ENCODE measurements at regions not wholly inside any gene's neighbourhood (a gene's known extent, or its start where the extent isn't known, plus 50 kb on each side); places are given as distances from the start of the nearest gene placed in this dataset.

DNA sequence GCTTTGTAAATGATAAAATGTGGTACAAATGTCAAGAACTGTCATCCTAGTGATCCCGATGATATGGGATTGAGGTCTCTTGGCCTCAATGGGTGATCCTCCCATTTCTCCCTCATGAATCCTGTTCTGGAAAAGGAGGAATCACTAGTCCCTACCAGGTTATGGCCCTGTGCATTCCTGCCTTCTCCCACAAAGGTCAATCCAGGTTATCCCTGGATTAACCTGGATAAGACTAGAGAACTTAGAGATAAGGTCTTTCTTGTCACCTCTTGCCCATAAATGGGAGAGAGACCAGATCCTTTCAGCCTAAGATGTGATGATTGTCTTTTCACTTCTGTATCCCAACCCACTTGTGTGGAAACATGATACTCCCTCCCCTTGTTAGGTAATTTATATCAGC lies 396.7 kb downstream of the BUD13 start:
- H3K9ac ChIP-seq (ENCODE audit: low read length), result no peak overlapping the region
- no peak overlapping the region for H3K4me2 ChIP-seq (ENCODE audit: low read length)
- TF ChIP-seq, protein P1, sequence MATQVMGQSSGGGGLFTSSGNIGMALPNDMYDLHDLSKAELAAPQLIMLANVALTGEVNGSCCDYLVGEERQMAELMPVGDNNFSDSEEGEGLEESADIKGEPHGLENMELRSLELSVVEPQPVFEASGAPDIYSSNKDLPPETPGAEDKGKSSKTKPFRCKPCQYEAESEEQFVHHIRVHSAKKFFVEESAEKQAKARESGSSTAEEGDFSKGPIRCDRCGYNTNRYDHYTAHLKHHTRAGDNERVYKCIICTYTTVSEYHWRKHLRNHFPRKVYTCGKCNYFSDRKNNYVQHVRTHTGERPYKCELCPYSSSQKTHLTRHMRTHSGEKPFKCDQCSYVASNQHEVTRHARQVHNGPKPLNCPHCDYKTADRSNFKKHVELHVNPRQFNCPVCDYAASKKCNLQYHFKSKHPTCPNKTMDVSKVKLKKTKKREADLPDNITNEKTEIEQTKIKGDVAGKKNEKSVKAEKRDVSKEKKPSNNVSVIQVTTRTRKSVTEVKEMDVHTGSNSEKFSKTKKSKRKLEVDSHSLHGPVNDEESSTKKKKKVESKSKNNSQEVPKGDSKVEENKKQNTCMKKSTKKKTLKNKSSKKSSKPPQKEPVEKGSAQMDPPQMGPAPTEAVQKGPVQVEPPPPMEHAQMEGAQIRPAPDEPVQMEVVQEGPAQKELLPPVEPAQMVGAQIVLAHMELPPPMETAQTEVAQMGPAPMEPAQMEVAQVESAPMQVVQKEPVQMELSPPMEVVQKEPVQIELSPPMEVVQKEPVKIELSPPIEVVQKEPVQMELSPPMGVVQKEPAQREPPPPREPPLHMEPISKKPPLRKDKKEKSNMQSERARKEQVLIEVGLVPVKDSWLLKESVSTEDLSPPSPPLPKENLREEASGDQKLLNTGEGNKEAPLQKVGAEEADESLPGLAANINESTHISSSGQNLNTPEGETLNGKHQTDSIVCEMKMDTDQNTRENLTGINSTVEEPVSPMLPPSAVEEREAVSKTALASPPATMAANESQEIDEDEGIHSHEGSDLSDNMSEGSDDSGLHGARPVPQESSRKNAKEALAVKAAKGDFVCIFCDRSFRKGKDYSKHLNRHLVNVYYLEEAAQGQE (IDR thresholded peaks at IDR 0.05; ENCODE audit: borderline replicate concordance), result no peak
- TF ChIP-seq RAD21 (conservative IDR thresholded peaks at IDR 0.05), result no peak
- TF ChIP-seq TAF1 (IDR thresholded peaks at IDR 0.05; ENCODE audit: low read depth), result no peak
- TF ChIP-seq EP300 (conservative IDR thresholded peaks at IDR 0.05; ENCODE audit: poor library complexity, severe bottlenecking), result no peak
- TF ChIP-seq POLR2AphosphoS5 (IDR thresholded peaks at IDR 0.05), result no peak
- TF ChIP-seq EZH2 (IDR thresholded peaks at IDR 0.05; ENCODE audit: borderline replicate concordance, insufficient read depth, low read length, poor library complexity, severe bottlenecking), result no peak
- TF ChIP-seq, protein P2, sequence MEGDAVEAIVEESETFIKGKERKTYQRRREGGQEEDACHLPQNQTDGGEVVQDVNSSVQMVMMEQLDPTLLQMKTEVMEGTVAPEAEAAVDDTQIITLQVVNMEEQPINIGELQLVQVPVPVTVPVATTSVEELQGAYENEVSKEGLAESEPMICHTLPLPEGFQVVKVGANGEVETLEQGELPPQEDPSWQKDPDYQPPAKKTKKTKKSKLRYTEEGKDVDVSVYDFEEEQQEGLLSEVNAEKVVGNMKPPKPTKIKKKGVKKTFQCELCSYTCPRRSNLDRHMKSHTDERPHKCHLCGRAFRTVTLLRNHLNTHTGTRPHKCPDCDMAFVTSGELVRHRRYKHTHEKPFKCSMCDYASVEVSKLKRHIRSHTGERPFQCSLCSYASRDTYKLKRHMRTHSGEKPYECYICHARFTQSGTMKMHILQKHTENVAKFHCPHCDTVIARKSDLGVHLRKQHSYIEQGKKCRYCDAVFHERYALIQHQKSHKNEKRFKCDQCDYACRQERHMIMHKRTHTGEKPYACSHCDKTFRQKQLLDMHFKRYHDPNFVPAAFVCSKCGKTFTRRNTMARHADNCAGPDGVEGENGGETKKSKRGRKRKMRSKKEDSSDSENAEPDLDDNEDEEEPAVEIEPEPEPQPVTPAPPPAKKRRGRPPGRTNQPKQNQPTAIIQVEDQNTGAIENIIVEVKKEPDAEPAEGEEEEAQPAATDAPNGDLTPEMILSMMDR (IDR thresholded peaks at IDR 0.05; ENCODE audit: poor library complexity, severe bottlenecking), result no peak
- TF ChIP-seq SMC3 (conservative IDR thresholded peaks at IDR 0.05; ENCODE audit: poor library complexity), result no peak
- no peak for TF ChIP-seq MXI1 (conservative IDR thresholded peaks at IDR 0.05; ENCODE audit: poor library complexity, severe bottlenecking)
- no peak overlapping the region for H3K4me3 ChIP-seq (ENCODE audit: low read length)
- H4K20me1 ChIP-seq (ENCODE audit: insufficient read depth), result no peaks in the 10 kb centered on the region
- H3K79me2 ChIP-seq (replicated peaks; ENCODE audit: insufficient read depth, low read length), result no peaks in the 10 kb centered on the region
- no peaks in the 10 kb centered on the region for H3K36me3 ChIP-seq (ENCODE audit: insufficient read depth, low read length)
- H3F3A ChIP-seq (ENCODE audit: insufficient read depth, low read length, poor library complexity, severe bottlenecking), result peaks cover 9% of the 10 kb centered on the region
- H3K27ac ChIP-seq (ENCODE audit: low read length), result no peak overlapping the region
- H2AFZ ChIP-seq (ENCODE audit: low read depth, low read length), result no peak overlapping the region
- no peaks in the 10 kb centered on the region for H3K9me3 ChIP-seq (ENCODE audit: low read length)
- no peaks in the 10 kb centered on the region for H3K27me3 ChIP-seq (ENCODE audit: insufficient read depth, low read depth, low read length)
- H3K9me2 ChIP-seq (ENCODE audit: insufficient read depth, low read length), result no peaks in the 10 kb centered on the region

DNA sequence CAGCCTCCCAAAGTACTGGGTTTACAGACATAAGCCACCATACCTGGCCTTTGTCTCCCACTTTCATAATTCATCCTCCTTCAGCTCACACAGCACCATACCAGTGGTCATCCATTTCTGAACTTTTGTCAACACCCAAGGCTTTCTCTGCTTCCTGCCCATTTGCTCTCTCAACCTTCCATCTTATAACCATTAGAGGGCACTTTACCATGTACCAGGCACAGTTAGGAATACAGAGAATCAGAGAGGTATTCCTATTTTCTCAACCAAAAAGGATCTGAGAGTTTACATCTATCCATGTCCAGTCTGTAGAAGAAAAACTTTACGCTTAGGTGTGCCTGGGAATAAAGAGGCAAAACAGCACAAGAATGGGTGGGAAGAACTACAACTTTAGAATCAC lies 397.6 kb downstream of the BUD13 start:
- no peak overlapping the region for H3K4me2 ChIP-seq (ENCODE audit: low read length)
- H3K9me2 ChIP-seq (ENCODE audit: insufficient read depth, low read length), result no peaks in the 10 kb centered on the region

More for the DNA sequence above, 397.6 kb downstream of the BUD13 start:
- no peak overlapping the region for H3K4me3 ChIP-seq (ENCODE audit: low read length)
- TF ChIP-seq, protein P2 (IDR thresholded peaks at IDR 0.05; ENCODE audit: poor library complexity, severe bottlenecking), result no peak
- no peak for TF ChIP-seq RAD21 (conservative IDR thresholded peaks at IDR 0.05)
- TF ChIP-seq TAF1 (IDR thresholded peaks at IDR 0.05; ENCODE audit: low read depth), result no peak
- TF ChIP-seq EP300 (conservative IDR thresholded peaks at IDR 0.05; ENCODE audit: poor library complexity, severe bottlenecking), result no peak
- TF ChIP-seq SMC3 (conservative IDR thresholded peaks at IDR 0.05; ENCODE audit: poor library complexity), result no peak
- TF ChIP-seq, protein P1 (IDR thresholded peaks at IDR 0.05; ENCODE audit: borderline replicate concordance), result no peak
- no peak for TF ChIP-seq MXI1 (conservative IDR thresholded peaks at IDR 0.05; ENCODE audit: poor library complexity, severe bottlenecking)
- no peak for TF ChIP-seq EZH2 (IDR thresholded peaks at IDR 0.05; ENCODE audit: borderline replicate concordance, insufficient read depth, low read length, poor library complexity, severe bottlenecking)
- TF ChIP-seq POLR2AphosphoS5 (IDR thresholded peaks at IDR 0.05), result no peak
- H3K9ac ChIP-seq (ENCODE audit: low read length), result no peak overlapping the region
- no peak overlapping the region for H2AFZ ChIP-seq (ENCODE audit: low read depth, low read length)
- H4K20me1 ChIP-seq (ENCODE audit: insufficient read depth), result no peaks in the 10 kb centered on the region
- no peaks in the 10 kb centered on the region for H3K27me3 ChIP-seq (ENCODE audit: insufficient read depth, low read depth, low read length)
- no peaks in the 10 kb centered on the region for H3K9me3 ChIP-seq (ENCODE audit: low read length)
- H3K79me2 ChIP-seq (replicated peaks; ENCODE audit: insufficient read depth, low read length), result no peaks in the 10 kb centered on the region
- H3F3A ChIP-seq (ENCODE audit: insufficient read depth, low read length, poor library complexity, severe bottlenecking), result peaks cover 9% of the 10 kb centered on the region
- no peak overlapping the region for H3K27ac ChIP-seq (ENCODE audit: low read length)
- H3K36me3 ChIP-seq (ENCODE audit: insufficient read depth, low read length), result no peaks in the 10 kb centered on the region

Measured in neural cell (in vitro differentiated cells).